NCI-H2227 (cell line): ENCODE measurements at regions not wholly inside any gene's neighbourhood (a gene's known extent, or its start where the extent isn't known, plus 50 kb on each side); places are given as distances from the start of the nearest gene placed in this dataset.
A peak's percentile ranks its signal among the peaks of the same experiment; 100 is the strongest.

Experiments
- DNase-seq: peaks from one replicate; lab custom pipeline; 2025; ENCODE audit not compliant: unreplicated experiment; lab: John Stamatoyannopoulos, UW

GRCh38 chr2:144163592-144163991 is 356.3 kb downstream of the ZEB2 start:
- DNase-seq = no peak

- no peak for DNase-seq
These were observed 357.3 kb downstream of the ZEB2 start for GRCh38 chr2:144162652-144163051.

GRCh38 chr2:144161061-144161460 is 358.9 kb downstream of the ZEB2 start:
- no peak for DNase-seq

DNA sequence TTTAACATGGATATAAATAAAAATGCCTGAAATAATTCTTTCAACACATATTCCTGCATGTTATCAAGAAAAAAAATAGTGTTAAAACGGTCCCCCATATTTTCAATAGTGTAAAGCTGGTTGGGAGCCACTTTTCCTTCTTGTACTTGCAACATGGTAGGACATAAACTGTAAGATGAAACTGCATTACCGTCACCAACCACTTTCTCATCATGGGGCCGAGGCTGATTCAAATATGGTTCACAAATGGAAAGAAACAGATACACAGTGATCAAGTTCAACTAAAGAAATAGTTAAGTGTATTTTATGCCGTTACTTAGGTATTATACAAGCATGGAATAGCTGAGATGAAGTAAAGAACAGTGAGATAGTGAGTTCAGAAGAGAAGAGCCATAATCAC is 360.7 kb downstream of the ZEB2 start:
- no peak for DNase-seq

DNA sequence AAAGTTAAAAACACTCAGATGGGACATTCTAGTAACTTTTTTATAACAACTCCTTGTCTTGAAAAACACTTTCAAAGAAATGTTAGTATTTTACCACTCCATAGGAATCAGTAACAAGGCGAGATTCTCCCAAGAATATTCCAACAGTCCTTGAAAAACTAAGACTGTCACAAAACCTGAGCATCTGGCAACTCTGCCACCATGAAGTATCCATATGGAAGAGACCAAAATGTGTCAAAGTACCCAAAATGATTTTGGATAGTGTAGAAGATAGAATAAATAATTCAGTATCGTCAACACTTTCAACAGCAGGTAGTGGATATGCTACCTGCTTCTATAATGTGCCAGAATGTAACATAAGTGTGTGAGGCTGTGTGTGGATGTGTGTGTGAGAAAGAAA is 361.8 kb downstream of the ZEB2 start:
- no peak for DNase-seq

DNA sequence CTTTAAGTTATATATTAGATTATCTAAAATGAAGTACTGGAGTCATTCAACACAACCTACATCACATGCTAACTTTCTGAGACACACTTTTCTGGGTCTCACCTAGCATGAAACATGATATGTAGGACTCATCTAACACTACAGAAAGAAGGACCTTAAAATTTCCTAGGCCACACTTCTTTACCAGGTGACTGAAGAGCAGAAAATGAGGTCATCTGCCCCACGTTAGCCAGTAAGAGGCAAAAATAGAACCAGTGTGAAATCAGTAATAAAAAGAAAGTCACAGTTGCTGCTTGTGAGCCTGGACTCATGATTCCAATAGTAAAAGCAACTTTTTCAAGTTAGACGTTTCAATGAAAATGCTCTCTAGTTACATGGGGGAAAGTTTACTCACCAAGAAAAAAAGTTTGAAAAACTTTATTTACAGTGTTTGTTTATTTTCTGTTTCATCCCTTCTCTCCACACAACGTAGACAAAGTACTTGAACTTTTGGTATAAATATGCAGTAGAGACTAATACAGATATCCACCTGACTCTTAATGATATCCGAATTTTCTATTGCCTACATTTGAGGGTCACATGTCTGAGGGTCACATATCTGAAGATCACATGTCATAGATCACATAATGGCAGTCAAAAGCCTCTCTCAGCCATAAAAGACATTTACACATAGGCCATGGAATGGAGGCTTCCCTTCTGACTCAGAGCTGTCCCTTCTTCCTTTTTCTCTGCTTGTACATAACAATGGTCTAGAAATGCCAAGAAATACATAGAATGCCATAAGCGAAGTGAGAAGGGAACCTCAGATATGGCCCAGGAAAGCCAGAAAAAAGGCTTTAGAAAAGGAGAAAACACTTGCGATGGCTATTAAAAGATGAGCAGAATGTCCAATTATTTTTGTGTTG is 362.9 kb downstream of the ZEB2 start:
- DNase-seq = no peak

GRCh38 chr2:144154205-144154604 is 365.7 kb downstream of the ZEB2 start:
- no peak for DNase-seq

DNA sequence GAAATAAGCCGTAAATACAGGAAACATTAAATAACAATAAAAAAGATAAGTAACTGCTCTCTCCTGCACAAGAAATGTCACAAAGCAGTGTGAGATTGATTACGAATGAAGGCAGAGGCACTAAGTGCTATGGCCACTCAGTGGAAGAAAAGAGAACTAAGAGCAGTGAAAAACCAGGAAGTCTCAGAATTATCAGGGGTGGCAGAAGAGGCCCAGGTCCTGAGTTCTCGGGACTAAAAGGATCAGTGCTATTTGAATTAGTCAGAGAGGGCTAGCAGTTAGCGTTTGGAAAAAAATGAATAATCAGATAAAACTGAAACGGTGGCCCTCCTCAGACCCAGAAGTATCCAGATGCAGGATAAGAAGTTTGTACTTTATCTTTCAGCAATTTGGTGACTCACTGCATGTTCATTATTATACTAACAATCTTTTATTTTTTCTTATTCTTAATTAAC is 367.1 kb downstream of the ZEB2 start:
- no peak for DNase-seq

- no peak for DNase-seq
These were observed 368.1 kb downstream of the ZEB2 start for GRCh38 chr2:144151851-144152250.

DNA sequence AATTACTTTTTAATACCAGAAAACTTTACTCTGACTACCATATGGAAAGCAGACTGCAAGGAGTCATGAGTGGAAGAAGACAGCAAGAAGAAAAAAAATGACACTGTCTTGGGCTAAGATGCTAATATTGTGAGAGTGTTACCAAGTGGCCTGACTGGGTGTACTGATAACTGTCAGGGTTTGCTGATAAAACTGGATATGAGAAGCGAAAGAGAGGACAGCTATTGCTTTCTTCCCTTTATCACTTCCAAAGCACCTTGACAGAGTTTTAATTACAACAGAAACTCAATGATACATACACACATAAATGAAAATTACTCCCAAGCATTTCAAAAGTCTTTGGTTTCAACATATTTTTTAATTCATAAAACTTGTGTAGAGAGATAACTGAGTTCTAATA is 368.5 kb downstream of the ZEB2 start:
- DNase-seq = no peak

DNA sequence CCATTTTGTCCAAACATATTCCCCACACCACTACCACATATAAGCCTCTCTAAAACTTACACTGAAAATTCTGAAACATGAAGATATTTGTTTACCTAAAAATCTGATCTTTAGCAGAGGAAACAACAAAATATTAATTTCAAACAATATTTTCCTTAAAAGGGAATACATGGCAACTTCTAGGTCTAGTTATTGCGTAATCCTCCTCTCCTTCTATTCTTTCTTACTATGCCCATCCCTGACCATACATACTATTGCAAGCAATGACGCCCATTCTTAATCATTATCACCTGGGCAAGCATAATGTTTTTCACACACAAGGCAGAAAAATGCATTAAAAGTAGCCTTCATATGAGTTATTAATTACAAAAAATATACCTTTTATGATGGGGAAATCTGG is 372.6 kb downstream of the ZEB2 start:
- DNase-seq = no peak

GRCh38 chr2:144146876-144147275 is 373.0 kb downstream of the ZEB2 start:
- DNase-seq = peak; percentile 87

- no peak for DNase-seq
These were observed 373.8 kb downstream of the ZEB2 start for GRCh38 chr2:144146076-144146475.

DNA sequence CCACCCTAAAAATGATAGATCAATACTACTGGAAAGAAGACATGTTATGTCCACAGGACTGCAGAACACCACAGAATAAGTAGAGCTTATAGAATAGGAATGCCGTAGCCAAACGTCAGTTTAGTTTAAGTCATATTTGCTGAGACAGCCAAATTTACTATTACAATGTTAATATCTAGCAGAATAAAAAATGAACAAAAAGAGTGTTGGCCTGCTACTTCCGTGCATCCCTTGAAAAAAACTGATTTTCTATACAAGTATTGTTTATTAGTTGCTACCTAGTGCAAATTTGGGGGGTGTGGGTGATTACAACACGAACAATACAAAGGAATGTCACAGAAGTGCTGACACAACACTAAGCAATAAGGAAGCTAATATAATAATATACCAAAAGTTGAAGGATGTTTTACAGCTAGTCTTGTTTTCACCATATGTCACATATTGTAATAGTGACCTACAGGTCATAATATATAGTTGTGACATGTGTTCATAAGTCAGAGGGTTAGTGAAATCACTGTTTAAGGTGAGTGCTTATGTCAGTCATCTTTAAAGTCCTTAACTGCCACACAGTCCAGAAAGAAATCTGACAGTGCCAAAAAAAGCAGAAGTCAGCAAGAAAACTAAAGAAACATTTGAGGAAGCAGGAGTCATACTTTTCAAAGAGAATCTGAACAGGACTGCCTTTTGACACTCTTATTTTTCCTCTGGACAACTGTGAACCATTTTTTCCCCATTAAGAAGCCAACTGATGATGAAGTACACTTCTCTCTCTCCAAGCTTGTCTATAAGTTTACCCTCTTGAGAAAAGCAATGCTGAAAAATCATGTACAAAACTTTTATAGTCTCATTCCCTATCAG is 376.4 kb downstream of the ZEB2 start:
- no peak for DNase-seq

DNA sequence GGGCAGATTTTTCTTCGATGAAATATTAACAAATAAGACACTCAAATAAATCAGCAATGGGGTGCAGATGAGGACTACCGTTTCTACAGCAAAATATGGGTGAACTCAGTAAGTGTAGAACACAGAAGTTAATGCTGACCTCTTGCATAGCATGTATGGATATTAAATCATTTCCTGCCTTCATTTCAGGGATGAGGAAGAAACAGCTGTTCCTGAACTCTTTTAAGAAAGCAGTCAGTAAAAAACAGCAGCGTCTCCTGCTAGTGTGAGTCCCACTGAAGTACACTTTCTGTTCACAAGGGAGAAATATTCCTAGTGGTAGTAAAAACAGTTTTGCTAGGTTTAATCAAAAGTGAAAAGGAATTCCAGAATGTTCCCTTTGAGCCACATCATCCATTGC is 379.0 kb downstream of the ZEB2 start:
- DNase-seq = no peak

- no peak for DNase-seq
These were observed 382.1 kb downstream of the ZEB2 start for GRCh38 chr2:144137705-144138428.

GRCh38 chr2:144137272-144137671 is 382.6 kb downstream of the ZEB2 start:
- no peak for DNase-seq

- DNase-seq = no peak
These were observed 383.5 kb downstream of the ZEB2 start for GRCh38 chr2:144136297-144137010.

DNA sequence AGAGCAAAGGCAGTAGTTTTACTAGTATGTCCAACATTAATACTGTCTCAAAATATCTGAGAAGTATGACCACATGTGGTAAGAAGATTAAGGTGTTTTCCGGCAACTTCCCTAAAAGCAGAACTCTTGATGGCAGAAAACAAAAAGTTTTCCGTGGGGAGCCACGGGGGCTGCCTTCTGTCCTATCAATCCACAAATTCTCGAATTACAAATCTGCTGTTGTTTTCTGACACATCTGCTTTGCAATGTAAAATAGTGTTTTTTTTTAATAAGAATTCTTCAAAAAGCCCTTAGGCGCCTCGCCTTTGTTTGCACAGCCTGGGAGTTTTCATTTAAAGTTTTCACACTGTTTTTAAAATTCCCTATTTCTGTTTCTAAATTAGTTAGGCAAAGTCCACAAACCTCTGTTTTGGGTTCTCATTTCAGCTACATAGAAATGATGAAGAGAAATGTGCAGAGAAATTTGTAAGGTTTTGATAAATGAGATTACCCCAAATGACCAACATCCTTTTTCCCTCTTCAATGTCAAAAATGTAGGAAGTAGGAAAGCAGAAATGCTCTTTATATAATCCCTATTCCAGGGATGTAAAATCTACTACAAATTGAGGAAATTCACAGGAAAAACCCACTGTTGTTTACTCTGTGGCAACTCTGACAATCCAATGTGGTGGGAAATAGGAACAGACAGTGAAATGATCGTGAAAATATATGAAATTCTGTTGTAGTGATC is 385.8 kb downstream of the ZEB2 start:
- no peak for DNase-seq

DNA sequence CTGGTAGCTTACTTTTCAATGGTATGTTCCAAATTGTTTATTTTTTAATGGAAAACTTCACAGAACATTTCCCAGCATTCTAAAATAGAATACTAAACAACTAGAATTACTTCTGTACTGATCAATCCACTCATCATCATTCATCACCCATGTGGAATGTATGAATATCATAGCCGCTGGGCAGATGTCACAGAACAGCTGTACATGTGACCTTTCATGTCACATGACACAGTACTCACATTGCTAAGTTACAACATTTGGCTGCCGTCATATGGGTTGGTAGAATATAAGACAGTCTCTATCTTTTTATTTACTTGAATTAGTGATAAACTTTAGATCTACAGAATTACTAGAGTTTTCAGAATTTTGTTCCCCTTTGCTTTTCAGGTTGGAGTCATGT is 387.6 kb downstream of the ZEB2 start:
- no peak for DNase-seq
